GM18520 (cell line): ENCODE measurements at regions not wholly inside any gene's neighbourhood (a gene's known extent, or its start where the extent isn't known, plus 50 kb on each side); places are given as distances from the start of the nearest gene placed in this dataset.
"Not testable (repeated sequence)": the region's sequence is repeated elsewhere in the genome, so short reads cannot be mapped to it uniquely, and the experiment has no call there.

ENCODE experiments used
- ATAC-seq: cut with Tn5 transposase; IDR thresholded peaks from one replicate; pipeline ENCODE4 v1.9.1; 2021; ENCODE audit not compliant: unreplicated experiment

DNA sequence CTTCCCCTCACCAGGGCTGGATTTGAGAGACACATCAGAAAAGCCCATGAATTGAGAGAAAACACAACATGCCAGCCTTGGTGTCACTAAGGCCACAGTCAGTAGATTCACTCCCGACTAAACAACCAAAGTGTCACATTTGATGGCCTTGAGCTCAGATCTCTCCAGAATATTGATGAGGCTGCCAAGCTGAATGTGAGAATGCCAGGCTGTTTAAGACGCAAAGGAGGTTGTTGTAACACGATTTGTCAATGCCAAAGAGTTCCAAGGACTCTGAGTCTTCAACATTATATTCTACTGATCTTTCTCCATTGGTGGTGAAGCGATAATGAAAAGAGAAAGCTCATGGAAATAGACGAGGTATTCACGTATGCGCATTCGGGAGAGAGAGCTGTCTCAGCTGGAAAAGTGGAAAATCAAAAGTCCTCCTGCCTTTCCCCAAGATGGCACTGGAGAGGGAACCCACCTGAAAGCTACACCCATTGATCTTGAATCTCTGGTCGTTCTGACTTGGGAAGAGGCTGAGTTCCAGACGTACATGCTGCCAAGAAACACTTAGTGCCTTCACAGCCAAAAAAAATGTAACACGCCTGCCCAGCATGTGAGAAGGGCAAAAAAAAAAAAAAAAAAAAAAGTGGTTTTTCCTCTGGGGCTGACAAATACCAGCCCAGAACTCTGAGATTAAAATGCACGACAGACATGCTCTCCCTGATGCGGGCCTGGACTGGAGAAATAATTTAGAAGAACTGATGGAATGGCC lies 1159.6 kb downstream of the VRK1 start:
- ATAC-seq, result no peak

DNA sequence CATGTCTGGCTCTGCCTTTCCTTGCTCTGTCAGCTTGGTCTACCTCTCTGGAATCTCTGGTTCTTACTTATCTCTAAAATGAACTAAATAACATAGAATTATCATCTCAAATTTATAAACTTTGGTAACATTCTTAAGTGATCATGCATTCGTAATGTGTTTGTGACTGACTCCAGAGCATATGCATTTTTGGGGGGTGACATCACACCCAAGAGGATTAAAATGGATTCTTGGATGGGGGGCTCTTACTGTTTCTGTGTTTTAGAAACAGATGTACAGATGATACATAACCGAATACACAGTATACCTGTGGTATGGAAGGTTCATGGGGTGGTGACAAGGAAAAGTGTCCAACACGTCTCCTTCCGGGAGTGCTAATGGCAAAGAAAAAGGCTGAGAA lies 1162.1 kb downstream of the VRK1 start:
- no peak for ATAC-seq

DNA sequence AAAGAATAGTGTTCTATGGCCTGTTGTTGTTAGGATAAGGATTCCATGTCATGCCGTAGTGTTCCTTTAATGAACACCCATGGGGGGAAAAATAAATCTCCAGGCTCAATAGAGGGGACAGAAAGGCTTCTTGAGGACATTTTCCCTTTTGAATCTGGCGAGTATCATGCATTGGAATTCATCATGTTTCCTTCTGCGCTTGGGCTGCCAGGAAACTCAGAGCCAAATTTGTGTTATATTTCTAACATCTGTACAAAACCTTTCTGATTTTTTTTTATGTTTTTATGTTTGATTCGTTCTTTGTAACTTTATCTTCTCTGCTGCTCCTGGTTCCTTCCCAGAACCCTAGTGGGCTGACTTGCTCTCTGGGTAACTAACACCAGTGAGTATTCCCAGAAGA lies 1163.3 kb downstream of the VRK1 start:
- ATAC-seq, result no peak

DNA sequence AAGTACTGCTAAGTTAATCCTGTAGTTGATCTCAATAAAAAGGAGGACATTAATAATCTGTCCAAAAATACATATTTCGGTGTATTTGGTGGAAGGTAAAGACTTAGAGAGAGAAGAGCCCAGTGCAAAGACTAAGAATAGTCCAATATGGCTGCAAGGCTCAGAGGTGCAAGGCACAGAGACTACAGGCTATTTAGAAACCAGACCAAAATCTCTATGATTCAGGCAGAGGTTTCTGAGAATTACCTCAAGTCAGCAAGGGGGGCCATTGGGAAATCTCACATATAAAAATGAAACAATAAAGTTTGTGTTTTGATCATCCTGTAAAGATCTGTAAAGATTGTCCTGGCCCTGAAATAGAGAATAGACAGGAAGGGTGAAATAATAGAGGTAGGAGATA lies 1173.0 kb downstream of the VRK1 start:
- no peak for ATAC-seq

DNA sequence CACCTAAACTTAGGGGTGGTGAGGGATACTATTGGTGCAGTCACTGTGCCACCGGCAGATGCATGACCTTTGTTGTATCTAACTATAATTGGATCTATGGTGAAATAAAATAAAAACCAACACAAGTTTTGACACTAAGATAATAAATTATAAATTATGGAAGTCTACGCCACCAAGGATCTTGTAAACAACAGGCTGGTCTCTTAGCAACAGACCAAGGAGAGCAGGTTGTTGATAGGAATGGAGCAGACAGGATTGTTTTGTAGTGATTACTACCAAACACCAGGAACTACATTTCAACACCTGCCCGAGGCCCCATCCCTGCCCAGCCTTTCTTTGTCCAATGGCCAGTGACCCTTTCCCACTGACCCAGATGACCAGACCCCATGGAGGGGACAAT lies 1178.0 kb downstream of the VRK1 start:
- no peak for ATAC-seq

DNA sequence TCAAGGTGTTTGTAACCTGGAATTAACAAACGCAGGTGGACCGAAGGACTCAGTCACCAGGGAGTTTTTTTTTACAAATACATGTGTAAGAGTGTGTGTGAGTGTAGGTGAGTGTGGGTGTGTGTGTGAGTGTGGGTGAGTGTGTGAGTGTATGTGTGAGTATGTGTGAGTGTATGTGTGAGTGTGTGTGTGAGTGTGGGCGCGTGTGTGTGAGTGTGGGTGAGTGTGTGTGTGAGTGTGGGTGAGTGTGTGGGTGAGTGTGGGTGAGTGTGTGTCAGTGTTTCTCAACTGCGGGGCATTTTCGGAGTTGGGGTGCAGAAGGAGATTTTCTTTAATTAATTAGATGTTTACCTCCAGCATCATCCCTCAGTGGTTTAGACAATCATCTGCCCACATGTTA lies 1178.8 kb downstream of the VRK1 start:
- ATAC-seq, result no peak

DNA sequence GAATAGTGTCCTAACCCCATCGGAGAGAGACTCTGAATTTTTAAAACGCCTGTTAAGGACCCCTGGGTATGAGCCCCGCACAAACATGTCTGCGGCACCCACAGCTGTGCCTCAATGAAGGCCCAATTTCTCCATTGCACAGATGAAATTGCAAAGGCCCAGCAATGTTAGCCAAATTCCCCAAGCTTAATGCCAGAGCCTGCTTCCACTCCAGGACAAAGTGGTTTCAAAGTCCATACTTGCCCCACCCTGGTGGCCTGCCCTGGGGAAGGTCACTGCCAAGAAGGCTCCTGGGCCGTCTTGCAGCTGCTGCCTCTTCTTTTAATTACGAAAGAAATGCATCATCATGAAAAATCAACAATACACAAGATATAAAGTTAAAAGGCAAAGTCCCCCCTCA lies 1179.7 kb downstream of the VRK1 start:
- ATAC-seq, result no peak

DNA sequence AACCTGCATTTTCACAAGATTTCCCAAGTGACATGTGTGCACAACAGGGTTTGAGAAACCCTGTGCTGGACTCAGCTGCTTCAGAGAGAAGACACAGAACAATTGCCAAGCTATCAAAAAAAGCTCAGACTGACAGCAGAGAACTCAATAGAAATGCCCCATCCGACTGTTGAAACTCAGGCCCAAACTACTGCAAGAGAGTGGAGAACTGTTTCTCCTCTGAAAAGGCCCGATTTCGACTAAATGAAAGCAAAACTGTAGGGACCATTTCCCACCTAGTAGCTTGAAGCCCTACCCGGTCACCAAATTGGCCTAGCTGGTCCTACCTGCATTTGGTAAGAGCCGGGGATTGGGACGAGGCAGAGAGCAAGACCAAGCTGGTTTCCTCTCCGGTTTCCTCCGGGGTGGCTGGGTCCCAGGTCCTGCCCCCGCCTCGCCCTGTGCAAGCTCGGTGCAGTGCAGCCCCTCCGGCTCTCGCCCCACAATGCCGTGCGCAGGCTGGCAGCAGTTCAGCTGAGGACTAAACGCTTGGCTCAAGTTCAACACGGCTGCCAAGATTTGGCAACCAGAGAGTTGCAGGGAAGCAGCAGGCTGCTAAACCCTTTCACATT lies 1180.6 kb downstream of the VRK1 start:
- ATAC-seq, result no peak

DNA sequence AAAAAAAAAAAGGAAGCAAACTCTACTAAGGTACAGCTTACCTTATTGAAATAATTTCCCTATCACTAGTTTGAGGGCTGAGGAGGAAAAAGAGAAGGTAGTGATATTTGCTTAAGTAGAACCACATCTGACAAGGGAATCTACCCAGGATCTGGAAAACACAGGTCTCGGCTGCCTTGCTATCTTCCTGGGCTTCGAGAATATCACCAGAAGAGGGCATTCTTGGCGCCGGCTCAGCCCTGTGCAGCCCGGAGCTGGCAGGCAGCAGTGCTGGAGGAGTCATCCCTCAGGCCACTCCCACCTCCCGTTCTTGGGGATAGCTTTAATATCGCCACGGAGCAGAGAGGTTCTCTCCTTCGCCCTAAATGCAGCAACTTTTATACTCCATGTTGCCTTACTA lies 1181.2 kb downstream of the VRK1 start:
- no peak for ATAC-seq

DNA sequence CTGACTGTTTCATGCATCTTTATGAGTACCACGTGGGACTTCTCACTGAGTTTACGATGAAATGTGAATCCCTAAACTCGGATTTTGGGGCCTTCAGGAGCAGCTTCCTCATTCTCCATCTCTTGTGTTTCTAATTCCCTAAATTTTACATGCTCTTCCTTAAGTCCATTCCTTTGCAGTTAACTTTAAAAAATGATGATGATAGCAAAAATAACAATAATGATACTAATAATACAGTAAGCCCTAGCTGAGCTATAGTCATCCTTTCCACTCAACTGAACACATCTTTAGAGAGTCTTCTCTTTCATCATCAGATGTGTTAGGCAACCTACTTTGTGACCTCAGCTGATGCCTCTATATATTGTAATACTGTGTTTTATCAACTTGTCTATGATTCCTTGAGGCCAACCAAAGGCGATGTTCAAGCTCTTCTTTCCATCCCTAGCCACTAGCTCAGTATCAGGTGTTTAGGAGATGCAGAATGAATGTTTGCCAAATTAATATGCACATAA lies 1196.4 kb downstream of the VRK1 start:
- no peak for ATAC-seq

DNA sequence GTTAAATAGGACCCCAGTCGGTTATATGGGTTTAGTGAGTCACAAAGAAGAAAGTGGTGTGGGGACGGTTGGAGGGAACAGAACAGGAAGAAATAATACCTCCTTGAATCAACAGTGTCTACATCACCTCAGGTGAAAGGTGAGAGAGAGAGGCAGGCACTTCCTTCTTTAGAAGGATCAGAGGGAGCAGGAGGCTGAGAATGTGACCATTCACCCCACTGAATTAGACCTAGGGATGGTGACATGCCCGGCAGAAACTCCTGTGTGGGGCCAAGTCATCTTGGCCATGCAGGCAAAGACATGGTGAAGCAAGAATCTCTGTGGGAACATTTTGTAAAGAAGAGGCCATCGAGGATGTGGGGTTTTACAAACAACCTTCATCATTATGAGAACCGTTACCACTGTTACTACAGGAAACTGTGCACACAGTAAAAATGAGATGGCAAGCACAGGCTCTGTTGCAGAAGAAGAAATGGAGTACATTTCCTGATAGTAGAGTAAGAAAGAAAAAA lies 1196.9 kb downstream of the VRK1 start:
- no peak for ATAC-seq

DNA sequence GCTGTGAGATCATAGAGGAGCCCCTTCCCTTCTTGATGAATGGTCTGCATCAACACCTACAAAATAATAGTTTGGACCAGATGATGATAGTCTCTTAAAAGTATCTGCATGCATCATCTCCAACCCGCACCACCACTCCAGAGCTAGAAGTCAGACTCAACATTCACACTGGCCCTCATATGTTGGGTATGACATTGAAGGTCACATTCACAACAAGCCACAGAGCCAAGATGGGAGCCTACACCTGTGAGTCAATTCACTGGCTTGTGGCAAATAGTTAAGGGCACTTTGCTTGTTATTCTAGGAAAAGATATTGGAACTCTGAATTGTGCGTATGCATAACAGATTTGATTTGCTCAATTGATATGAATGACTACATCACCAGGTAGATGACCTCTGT lies 1197.9 kb downstream of the VRK1 start:
- no peak for ATAC-seq

DNA sequence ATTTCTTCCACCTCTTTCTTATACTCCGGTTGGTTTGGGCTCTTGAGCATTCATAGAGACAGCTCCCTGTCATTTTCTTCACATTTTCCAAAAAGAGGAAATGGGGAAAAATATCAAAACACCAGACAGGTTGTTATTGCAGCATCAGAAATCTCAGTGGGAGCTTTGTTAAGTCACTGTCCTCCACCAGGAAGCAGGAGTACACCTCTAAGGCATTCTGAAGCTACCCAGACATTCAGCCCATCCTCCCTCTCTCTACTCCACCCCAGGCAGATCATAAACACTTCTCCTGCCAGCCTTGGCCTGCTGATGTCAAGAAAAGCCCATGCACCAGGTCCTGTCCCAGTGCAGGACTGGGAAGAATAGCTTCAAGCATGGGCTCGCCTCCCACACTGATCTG lies 1198.3 kb downstream of the VRK1 start:
- no peak for ATAC-seq

DNA sequence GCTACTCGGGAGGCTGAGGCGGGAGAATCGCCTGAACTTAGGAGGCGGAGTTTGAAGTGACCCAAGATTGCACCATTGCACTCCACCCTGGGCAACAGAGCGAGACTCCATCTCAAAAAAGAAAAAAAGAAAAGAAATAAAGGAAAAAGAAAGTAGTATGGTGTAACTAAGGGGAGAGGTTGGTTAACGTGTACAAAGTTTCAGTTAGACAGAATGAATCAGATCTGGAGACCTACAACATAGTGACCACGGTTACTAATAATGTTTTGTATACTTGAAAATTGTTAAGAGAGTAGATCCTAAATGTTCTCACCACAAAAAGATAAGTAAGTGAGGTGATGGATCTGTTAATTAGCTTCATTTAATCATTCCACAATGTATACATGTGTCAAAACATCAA lies 1208.8 kb downstream of the VRK1 start:
- no peak for ATAC-seq

DNA sequence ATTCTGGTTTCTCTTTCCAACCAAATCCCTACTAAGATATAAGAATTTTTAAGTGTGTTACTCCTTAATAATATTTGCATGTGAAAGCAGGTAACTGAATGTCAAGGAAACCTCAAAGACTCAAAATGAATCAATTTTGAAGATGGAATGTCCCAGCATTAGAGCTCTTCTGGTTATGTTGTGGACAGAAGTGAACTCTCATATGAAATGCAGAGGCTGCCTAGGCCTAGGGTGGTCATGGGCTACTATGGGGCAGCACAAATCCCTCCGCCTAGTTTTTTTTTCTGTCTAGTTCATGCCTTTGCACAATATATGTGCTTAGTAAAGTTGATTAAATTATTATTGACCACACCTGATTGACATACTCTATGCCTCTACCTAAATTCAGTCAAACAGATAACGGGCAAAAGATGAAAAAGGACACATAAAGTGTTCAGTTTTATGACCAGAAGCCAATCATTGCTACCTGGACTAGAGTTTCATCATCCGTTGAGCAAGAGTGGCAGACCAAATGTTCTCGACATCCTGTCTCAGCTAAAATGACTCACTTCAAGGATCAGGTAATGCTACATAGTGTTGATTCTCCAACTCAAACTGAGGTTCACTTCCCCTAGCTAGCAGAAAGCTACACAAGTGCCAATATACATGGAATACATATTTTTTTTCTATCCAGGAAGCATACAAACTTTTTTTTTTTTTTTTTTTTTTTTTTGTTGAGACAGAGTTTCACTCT lies 1211.4 kb downstream of the VRK1 start:
- ATAC-seq, result no peak

DNA sequence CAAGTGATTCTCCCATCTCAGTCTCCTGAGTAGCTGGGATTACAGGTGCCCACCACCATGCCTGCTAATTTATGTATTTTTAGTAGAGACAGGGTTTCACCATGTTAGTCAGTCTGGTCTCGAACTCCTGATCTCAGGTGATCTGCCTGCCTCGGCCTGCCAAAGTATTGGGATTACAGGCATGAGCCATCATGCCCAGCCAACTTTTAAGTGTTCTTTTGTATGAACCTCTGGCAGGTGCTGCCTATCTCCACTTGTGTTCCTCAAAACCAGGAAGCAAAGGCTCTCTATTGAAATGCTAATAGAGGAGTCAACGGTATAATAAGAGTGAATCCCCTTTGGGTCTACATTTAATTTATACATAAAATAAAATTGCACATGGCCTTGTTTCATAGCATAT lies 1212.0 kb downstream of the VRK1 start:
- ATAC-seq, result not testable (repeated sequence)

DNA sequence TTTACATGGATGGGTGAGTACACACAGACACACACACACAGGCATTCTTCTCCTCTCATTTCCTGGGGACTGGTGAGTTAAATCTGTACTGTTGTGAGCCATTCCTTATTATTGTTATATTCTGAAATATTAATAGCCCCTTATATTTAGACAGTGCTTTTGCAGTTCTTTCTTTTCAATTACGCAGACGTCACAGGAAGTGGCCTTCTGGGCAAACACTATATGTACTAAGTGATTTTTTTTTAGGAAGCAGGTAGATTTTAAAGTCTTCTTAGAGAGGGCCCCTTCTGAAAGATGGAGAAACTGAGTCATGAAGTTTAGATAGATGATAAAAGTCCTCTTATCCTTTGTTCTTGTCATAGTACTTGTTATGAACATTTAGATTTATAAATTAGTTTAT lies 1213.6 kb downstream of the VRK1 start:
- no peak for ATAC-seq

DNA sequence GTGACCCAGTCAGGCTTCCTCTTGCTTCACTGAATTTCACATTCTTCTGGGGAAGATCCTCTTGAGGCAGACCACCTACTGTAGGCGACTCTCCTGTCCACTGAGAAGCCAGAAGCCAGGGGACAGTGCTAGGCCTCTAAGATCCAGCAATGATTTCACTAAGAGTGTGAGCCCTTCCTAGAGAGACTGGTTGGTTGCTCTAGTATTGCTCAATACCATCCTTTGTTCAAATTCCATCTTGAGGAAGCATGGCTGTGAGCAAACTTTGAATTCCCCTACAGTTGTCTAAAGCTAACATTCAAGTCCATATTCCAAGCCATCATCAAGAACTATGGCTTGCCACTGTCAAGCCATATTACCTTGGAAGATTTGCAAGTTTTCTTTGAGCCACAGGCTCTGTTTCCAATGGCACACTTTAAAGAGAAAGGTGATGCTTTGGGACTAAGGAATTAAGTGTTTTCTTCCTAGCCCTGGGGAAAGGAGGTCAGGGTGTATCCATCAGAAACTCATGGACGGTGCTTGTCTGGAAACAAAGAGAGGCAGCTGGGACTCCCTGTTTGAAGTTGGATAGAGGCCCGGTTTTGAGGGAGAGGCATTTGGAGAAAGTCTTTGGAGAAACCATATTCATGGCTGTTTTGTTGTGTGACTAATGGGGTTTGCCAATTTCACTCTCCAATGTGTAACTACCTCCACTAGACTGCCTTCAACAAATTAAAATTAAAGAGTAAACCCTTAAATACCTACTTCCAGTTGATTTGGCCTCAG lies 1217.9 kb downstream of the VRK1 start:
- no peak for ATAC-seq

DNA sequence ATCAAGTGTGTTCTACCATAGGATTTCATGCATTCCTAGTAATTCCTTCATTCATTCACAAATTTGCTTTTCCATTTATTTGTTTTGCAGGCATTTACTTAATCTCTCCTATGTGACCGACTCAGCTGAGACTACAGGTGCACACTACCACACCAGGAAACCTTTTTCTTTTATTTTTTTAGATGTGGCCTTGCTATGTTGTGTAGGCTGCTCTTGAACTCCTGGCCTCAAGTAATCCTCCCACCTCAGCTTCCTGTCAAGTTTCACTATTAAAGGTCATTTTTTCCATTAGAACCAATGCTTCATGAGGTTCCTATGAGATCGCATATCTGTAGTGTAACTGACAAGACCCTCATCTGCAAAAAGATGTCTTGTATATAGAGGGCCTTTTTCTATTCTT lies 1218.7 kb downstream of the VRK1 start:
- ATAC-seq, result no peak

DNA sequence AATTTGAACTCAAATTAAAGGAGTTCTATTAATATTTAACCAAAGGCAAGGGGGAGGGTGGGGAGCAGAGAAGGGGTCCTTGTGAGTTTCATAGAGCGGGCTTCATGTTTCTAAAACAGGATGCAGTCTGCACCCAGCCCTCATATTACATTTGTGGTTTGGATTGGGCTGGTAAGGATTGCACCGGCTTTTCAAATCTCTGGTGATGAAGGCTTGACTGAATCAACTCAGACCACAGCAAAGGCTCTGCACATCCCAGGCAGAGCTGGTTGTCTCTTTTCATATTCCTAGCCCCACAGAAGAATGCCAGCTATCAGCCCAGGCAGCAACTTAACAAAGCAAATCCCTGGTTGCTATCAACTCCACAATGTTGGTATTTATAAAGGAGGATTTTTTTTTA lies 1221.4 kb downstream of the VRK1 start:
- no peak for ATAC-seq
